HEK293 (cell line): ENCODE measurements at regions not wholly inside any gene's neighbourhood (a gene's known extent, or its start where the extent isn't known, plus 50 kb on each side); places are given as distances from the start of the nearest gene placed in this dataset.

Experiments used
- CTCF ChIA-PET: fragments of 350-600 bp; formaldehyde crosslinking; extraction: SDS; loops from one replicate; lab custom pipeline; 2021; ENCODE audit warnings: antibody characterized with exemption; lab: Yijun Ruan, JAX
- POLR2A ChIA-PET: fragments of 300-600 bp; formaldehyde crosslinking; extraction: SDS; loops from one replicate; lab custom pipeline; 2020; ENCODE audit warnings: antibody characterized with exemption, inconsistent platforms; lab: Yijun Ruan, JAX
- H3K27ac ChIP-seq: fragments of 200-500 bp; sonication (Bioruptor generic); 2 replicates; pipeline ENCODE4 v1.5.1; 2014; ENCODE audit warnings: low read depth, low read length, control low read depth, inconsistent platforms; ENCODE audit errors: extremely low read depth
- H3K36me3 ChIP-seq, 2 experiments: fragments of 200-500 bp in 1 of 2; sonication (Bioruptor generic) in 1 of 2; 1 replicate in 1 of 2; 2 replicates in 1 of 2; pipeline ENCODE4 v1.5.1; 2014 to 2017; ENCODE audit warnings: inconsistent platforms in 2 of 2, low read length in 2 of 2; ENCODE audit not compliant: control insufficient read depth in 2 of 2, insufficient read depth in 1 of 2
- H3K4me1 ChIP-seq: fragments of 200-500 bp; sonication (Bioruptor generic); 2 replicates; pipeline ENCODE4 v1.5.1; 2014; ENCODE audit warnings: mild to moderate bottlenecking, low read length, inconsistent platforms; ENCODE audit not compliant: control insufficient read depth, insufficient read depth
- H3K4me3 ChIP-seq: 2 replicates; pipeline ENCODE4 v1.5.1; 2011; ENCODE audit warnings: low read depth, mild to moderate bottlenecking, control low read depth, low read length, moderate library complexity
- H3K9me3 ChIP-seq: fragments of 200-500 bp; sonication (Bioruptor generic); 2 replicates; pipeline ENCODE4 v1.5.1; 2014; ENCODE audit warnings: low read depth, low read length, inconsistent platforms; ENCODE audit not compliant: control insufficient read depth, insufficient read depth
- KLF8 ChIP-seq: fragments of 450-650 bp; formaldehyde crosslinking; IDR thresholded peaks from 2 replicates; pipeline ENCODE4 v1.5.1; 2016; ENCODE audit warnings: missing biosample characterization, missing genetic modification characterization
- SCRT2 ChIP-seq: fragments of 450-650 bp; formaldehyde crosslinking; IDR thresholded peaks from 2 replicates; pipeline ENCODE4 v1.5.1; 2016; ENCODE audit warnings: missing biosample characterization, missing genetic modification characterization
- SP7 ChIP-seq: fragments of 450-650 bp; formaldehyde crosslinking; IDR thresholded peaks from 2 replicates; pipeline ENCODE4 v1.5.1; 2016; ENCODE audit warnings: missing biosample characterization, missing genetic modification characterization
- ZBTB1 ChIP-seq: fragments of 450-650 bp; formaldehyde crosslinking; IDR thresholded peaks from 2 replicates; pipeline ENCODE4 v1.5.1; 2016; ENCODE audit warnings: missing biosample characterization, missing genetic modification characterization
- ZNF157 ChIP-seq: fragments of 450-650 bp; formaldehyde crosslinking; IDR thresholded peaks from 2 replicates; pipeline ENCODE4 v1.5.1; 2016; ENCODE audit warnings: missing biosample characterization, missing genetic modification characterization
- ZNF221 ChIP-seq: fragments of 450-650 bp; formaldehyde crosslinking; IDR thresholded peaks from 2 replicates; pipeline ENCODE4 v1.5.1; 2017; ENCODE audit warnings: missing biosample characterization, missing genetic modification characterization, borderline replicate concordance
- ZNF223 ChIP-seq: fragments of 450-650 bp; formaldehyde crosslinking; IDR thresholded peaks from 2 replicates; pipeline ENCODE4 v1.5.1; 2016; ENCODE audit warnings: missing biosample characterization, missing genetic modification characterization
- ZNF501 ChIP-seq: fragments of 450-650 bp; formaldehyde crosslinking; IDR thresholded peaks from 2 replicates; pipeline ENCODE4 v1.5.1; 2016; ENCODE audit warnings: missing biosample characterization, missing genetic modification characterization
- ZNF596 ChIP-seq: fragments of 450-650 bp; IDR thresholded peaks from 2 replicates; pipeline ENCODE4 v1.5.0; 2018; ENCODE audit warnings: missing biosample characterization, mild to moderate bottlenecking, missing genetic modification characterization, moderate library complexity
- ZNF629 ChIP-seq: fragments of 450-650 bp; formaldehyde crosslinking; IDR thresholded peaks from 2 replicates; pipeline ENCODE4 v1.5.1; 2017; ENCODE audit warnings: missing biosample characterization, missing genetic modification characterization
- ZNF654 ChIP-seq: fragments of 450-650 bp; formaldehyde crosslinking; IDR thresholded peaks from 2 replicates; pipeline ENCODE4 v1.5.1; 2016; ENCODE audit warnings: low read depth, missing biosample characterization, missing genetic modification characterization
- ZNF670 ChIP-seq: fragments of 450-650 bp; formaldehyde crosslinking; IDR thresholded peaks from 2 replicates; pipeline ENCODE4 v1.5.1; 2016; ENCODE audit warnings: missing biosample characterization, missing genetic modification characterization, low read depth
- ZNF677 ChIP-seq: fragments of 450-650 bp; IDR thresholded peaks from 2 replicates; pipeline ENCODE4 v1.5.0; 2018; ENCODE audit warnings: missing biosample characterization, mild to moderate bottlenecking, missing genetic modification characterization, moderate library complexity
- ZNF707 ChIP-seq: fragments of 450-650 bp; formaldehyde crosslinking; IDR thresholded peaks from 2 replicates; pipeline ENCODE4 v1.5.1; 2016; ENCODE audit warnings: missing biosample characterization, missing genetic modification characterization
- TF ChIP-seq, protein P1 (sequence below): sonication (generic); formaldehyde crosslinking; IDR thresholded peaks from 2 replicates; pipeline ENCODE4 v1.8.1; 2022; ENCODE audit warnings: mild to moderate bottlenecking, moderate library complexity, missing genetic modification reagents
- TF ChIP-seq, protein P2 (sequence below): fragments of 450-650 bp; IDR thresholded peaks from 2 replicates; pipeline ENCODE4 v1.5.1; 2018; ENCODE audit warnings: missing biosample characterization, mild to moderate bottlenecking, missing genetic modification characterization
- TF ChIP-seq, protein P3 (sequence below): fragments of 450-650 bp; formaldehyde crosslinking; IDR thresholded peaks from 2 replicates; pipeline ENCODE4 v1.5.1; 2016; ENCODE audit warnings: missing biosample characterization, missing genetic modification characterization, low read depth
- TF ChIP-seq, protein P4 (sequence below): fragments of 450-650 bp; formaldehyde crosslinking; IDR thresholded peaks from 2 replicates; pipeline ENCODE4 v1.5.1; 2017; ENCODE audit warnings: missing biosample characterization, missing genetic modification characterization
- TF ChIP-seq, protein P5 (sequence below): fragments of 450-650 bp; formaldehyde crosslinking; IDR thresholded peaks from 2 replicates; pipeline ENCODE4; 2016; ENCODE audit warnings: missing biosample characterization, missing genetic modification characterization
- TF ChIP-seq, protein P6 (sequence below): fragments of 450-650 bp; formaldehyde crosslinking; IDR thresholded peaks from 2 replicates; pipeline ENCODE4 v1.5.1; 2016; ENCODE audit warnings: missing biosample characterization, missing genetic modification characterization

DNA sequence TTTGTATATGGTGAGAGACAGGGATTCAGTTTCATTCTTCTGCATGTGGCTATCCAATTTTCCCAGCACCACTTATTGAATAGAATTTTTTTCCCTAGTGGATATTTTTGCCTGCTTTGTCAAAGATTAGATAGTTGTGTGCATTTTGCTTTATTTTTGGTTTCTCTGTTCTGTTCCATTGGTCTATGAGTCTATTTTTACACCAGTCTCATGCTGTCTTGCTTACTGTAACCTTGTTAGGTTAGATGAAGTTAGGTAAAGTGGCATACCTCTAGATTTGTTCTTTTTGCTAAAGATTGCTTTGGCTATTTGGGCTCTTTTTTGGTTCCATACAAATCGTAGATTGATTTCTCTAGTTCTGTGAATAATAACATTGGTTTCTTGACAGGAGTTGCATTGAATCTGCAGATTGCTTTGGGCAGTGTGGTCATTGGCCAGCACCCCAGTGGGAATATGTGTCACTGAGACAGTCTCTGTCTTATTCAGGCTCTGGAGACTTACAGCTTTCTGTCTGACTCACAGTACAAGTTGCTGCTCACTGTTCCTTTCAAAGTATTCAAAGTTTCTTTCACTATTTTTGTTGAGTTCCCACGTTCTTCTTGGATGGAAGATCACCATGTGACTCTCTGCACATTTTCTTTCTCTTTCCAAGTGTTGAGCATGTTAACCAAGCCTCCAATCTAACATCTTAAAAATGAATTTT, 709.1 kb downstream of the CDH11 start:
- ChIA-PET POLR2A (no interaction called here), CTCF (no interaction called here)
- H3K4me1 ChIP-seq, result no peaks in the 10 kb centered on the region
- H3K36me3 ChIP-seq, result no peaks in the 10 kb centered on the region
- no peaks in the 10 kb centered on the region for H3K9me3 ChIP-seq
- no peak overlapping the region for H3K27ac ChIP-seq
- TF ChIP-seq, protein P1, sequence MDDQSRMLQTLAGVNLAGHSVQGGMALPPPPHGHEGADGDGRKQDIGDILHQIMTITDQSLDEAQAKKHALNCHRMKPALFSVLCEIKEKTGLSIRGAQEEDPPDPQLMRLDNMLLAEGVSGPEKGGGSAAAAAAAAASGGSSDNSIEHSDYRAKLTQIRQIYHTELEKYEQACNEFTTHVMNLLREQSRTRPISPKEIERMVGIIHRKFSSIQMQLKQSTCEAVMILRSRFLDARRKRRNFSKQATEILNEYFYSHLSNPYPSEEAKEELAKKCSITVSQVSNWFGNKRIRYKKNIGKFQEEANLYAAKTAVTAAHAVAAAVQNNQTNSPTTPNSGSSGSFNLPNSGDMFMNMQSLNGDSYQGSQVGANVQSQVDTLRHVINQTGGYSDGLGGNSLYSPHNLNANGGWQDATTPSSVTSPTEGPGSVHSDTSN (CRISPR knock-in tag), result no peak
- no peak for TF ChIP-seq ZNF707 (tag by site-specific recombination)
- TF ChIP-seq ZNF501 (tag by site-specific recombination), result no peak
- no peak for TF ChIP-seq ZNF221 (tag by site-specific recombination)
- TF ChIP-seq SCRT2, result no peak
- TF ChIP-seq, protein P2, sequence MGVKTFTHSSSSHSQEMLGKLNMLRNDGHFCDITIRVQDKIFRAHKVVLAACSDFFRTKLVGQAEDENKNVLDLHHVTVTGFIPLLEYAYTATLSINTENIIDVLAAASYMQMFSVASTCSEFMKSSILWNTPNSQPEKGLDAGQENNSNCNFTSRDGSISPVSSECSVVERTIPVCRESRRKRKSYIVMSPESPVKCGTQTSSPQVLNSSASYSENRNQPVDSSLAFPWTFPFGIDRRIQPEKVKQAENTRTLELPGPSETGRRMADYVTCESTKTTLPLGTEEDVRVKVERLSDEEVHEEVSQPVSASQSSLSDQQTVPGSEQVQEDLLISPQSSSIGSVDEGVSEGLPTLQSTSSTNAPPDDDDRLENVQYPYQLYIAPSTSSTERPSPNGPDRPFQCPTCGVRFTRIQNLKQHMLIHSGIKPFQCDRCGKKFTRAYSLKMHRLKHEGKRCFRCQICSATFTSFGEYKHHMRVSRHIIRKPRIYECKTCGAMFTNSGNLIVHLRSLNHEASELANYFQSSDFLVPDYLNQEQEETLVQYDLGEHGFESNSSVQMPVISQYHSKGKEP, result no peak
- TF ChIP-seq ZNF157 (tag by site-specific recombination), result no peak
- TF ChIP-seq, protein P3, sequence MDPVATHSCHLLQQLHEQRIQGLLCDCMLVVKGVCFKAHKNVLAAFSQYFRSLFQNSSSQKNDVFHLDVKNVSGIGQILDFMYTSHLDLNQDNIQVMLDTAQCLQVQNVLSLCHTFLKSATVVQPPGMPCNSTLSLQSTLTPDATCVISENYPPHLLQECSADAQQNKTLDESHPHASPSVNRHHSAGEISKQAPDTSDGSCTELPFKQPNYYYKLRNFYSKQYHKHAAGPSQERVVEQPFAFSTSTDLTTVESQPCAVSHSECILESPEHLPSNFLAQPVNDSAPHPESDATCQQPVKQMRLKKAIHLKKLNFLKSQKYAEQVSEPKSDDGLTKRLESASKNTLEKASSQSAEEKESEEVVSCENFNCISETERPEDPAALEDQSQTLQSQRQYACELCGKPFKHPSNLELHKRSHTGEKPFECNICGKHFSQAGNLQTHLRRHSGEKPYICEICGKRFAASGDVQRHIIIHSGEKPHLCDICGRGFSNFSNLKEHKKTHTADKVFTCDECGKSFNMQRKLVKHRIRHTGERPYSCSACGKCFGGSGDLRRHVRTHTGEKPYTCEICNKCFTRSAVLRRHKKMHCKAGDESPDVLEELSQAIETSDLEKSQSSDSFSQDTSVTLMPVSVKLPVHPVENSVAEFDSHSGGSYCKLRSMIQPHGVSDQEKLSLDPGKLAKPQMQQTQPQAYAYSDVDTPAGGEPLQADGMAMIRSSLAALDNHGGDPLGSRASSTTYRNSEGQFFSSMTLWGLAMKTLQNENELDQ, result no peak
- no peak for TF ChIP-seq ZNF677
- TF ChIP-seq ZBTB1 (tag by site-specific recombination), result no peak
- TF ChIP-seq ZNF629 (tag by site-specific recombination), result no peak
- TF ChIP-seq, protein P4, sequence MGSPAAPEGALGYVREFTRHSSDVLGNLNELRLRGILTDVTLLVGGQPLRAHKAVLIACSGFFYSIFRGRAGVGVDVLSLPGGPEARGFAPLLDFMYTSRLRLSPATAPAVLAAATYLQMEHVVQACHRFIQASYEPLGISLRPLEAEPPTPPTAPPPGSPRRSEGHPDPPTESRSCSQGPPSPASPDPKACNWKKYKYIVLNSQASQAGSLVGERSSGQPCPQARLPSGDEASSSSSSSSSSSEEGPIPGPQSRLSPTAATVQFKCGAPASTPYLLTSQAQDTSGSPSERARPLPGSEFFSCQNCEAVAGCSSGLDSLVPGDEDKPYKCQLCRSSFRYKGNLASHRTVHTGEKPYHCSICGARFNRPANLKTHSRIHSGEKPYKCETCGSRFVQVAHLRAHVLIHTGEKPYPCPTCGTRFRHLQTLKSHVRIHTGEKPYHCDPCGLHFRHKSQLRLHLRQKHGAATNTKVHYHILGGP (tag by site-specific recombination), result no peak
- no peak for TF ChIP-seq KLF8 (tag by site-specific recombination)
- TF ChIP-seq, protein P5, sequence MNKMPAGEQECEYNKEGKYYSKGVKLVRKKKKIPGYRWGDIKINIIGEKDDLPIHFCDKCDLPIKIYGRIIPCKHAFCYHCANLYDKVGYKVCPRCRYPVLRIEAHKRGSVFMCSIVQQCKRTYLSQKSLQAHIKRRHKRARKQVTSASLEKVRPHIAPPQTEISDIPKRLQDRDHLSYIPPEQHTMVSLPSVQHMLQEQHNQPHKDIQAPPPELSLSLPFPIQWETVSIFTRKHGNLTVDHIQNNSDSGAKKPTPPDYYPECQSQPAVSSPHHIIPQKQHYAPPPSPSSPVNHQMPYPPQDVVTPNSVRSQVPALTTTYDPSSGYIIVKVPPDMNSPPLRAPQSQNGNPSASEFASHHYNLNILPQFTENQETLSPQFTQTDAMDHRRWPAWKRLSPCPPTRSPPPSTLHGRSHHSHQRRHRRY (tag by site-specific recombination), result no peak
- TF ChIP-seq SP7 (tag by site-specific recombination), result no peak
- TF ChIP-seq, protein P6, sequence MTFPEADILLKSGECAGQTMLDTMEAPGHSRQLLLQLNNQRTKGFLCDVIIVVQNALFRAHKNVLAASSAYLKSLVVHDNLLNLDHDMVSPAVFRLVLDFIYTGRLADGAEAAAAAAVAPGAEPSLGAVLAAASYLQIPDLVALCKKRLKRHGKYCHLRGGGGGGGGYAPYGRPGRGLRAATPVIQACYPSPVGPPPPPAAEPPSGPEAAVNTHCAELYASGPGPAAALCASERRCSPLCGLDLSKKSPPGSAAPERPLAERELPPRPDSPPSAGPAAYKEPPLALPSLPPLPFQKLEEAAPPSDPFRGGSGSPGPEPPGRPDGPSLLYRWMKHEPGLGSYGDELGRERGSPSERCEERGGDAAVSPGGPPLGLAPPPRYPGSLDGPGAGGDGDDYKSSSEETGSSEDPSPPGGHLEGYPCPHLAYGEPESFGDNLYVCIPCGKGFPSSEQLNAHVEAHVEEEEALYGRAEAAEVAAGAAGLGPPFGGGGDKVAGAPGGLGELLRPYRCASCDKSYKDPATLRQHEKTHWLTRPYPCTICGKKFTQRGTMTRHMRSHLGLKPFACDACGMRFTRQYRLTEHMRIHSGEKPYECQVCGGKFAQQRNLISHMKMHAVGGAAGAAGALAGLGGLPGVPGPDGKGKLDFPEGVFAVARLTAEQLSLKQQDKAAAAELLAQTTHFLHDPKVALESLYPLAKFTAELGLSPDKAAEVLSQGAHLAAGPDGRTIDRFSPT (tag by site-specific recombination), result no peak
- no peak for TF ChIP-seq ZNF596 (tag by site-specific recombination)
- no peak for TF ChIP-seq ZNF654 (tag by site-specific recombination)
- TF ChIP-seq ZNF670, result no peak
- no peak for TF ChIP-seq ZNF223 (tag by site-specific recombination)
- no peak overlapping the region for H3K4me3 ChIP-seq
